HK-2 (cell line): ENCODE measurements at regions not wholly inside any gene's neighbourhood (a gene's known extent, or its start where the extent isn't known, plus 50 kb on each side); places are given as distances from the start of the nearest gene placed in this dataset.
"Not testable (repeated sequence)": the region's sequence is repeated elsewhere in the genome, so short reads cannot be mapped to it uniquely, and the experiment has no call there.

Experiments used
- DNase-seq: peaks from one replicate; pipeline ENCODE4 v3.0.0-alpha.2; 2018; ENCODE audit not compliant: unreplicated experiment

DNA sequence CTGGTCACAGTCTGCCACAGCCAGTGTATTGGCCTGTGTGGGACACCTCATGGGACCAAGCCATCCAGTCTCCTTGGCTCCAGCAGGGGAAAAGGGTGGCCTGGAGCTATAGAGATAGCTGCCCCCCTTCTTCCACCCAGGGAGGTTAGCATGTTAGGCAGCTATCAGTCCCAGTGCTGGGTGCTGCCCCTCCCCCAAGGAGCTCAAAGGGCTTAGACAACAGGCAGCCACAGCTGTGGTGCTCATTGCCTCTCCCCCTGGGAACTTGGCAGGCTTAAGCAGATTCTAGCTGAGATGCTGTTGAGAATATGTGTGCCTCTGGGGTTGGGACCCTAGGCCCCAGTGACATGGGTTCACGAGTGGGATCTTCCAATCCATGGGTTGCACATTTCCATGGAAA lies 226.0 kb upstream of the PTGER4 start:
- no peak for DNase-seq

GRCh38 chr5:40452874-40453624 lies 226.7 kb upstream of the PTGER4 start:
- no peak for DNase-seq

- DNase-seq: no peak
These were observed 232.3 kb upstream of the PTGER4 start for GRCh38 chr5:40447438-40447837.

GRCh38 chr5:40446910-40447309 lies 232.8 kb upstream of the PTGER4 start:
- DNase-seq: peak; percentile 43

GRCh38 chr5:40442346-40442745 lies 237.4 kb upstream of the PTGER4 start:
- DNase-seq: no peak

DNA sequence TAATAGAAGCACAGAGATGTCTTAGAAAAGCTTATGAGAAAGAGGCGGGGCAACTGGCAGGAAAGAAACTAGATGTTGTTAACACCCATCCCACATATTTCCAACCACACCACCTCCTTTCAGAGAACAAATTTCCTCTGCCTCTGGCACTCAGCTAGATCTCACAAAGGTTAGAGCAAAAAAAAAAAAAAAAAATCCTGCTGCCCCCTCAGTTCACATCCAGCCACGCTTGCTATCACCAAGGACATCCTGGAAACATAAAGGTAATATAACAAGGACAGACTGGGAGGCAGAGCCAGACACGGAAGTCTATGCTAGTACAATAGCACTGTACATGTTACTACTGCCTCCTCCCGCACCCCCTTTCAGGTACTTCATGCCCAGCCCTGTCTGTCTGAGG lies 238.0 kb upstream of the PTGER4 start:
- no peak for DNase-seq

- DNase-seq: no peak
These were observed 239.0 kb upstream of the PTGER4 start for GRCh38 chr5:40440746-40441145.

DNA sequence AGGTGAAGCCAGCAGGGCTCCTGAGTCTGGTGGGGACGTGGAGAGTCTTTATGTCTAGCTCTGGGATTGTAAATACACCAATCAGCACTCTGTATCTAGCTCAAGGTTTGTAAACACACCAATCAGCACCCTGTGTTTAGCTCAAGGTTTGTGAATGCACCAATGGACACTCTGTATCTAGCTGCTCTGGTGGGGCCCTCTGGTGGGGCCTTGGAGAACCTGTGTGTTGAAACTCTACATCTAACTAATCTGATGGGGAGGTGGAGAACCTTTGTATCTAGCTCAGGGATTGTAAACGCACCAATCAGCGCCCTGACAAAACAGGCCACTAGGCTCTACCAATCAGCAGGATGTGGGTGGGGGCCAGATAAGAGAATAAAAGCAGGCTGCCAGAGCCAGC lies 240.6 kb upstream of the PTGER4 start:
- not testable (repeated sequence) for DNase-seq

- not testable (repeated sequence) for DNase-seq
These were observed 241.1 kb upstream of the PTGER4 start for GRCh38 chr5:40438646-40439045.

DNA sequence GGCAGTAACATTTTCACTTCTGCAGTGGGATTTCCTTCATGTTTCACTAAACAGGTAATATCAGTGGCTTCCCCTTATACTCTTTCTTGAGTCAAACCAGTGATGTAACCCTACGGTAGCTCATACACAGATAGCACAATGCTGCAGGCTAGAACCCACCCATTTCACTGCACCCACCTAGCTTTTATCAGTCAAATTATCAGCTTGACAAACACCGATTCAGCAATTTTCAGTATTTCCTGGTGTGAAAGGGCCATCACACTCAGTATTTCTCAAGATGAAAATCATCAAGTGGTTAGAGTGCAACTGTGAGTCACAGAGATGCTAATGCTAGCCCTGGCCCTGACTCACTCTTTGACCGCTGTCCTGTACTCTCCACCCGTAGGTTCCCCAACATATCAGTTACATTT lies 242.3 kb upstream of the PTGER4 start:
- peak; percentile 7 for DNase-seq

- no peak for DNase-seq
These were observed 243.0 kb upstream of the PTGER4 start for GRCh38 chr5:40436535-40437237.

DNA sequence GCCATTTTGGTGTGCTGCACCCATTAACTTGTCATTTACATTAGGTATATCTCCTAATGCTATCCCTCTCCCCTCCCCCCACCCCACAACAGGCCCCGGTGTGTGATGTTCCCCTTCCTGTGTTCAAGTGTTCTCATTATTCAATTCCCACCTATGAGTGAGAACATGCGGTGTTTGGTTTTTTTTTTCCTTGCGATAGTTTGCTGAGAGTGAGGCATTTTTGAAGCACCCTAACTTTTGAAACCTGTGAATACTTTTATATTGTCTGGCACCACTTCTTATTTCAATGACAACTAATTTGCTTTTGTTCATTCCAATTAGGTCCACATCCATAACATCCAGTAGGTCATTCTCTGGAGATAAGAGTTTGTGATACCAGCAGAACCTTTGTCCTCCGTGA lies 244.0 kb upstream of the PTGER4 start:
- DNase-seq: not testable (repeated sequence)

DNA sequence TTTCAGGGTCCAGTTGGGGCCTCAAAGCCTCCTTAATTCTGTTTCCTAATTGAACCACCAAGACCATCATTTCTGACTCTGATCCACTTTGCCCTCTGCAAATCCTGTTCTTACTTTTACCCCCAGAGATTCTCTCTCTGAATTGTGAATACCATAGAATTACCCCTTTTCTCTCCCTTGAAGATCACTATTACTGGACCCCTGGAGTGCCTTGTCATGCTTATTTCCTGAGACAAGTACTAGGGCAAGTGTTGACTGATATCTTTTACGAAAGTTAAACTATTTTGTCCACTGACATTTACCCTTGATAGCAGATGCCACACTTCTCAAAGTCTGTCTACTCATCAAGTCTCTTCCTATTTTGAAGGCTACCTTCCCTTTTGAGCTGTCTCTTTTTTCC lies 246.9 kb upstream of the PTGER4 start:
- DNase-seq: no peak

DNA sequence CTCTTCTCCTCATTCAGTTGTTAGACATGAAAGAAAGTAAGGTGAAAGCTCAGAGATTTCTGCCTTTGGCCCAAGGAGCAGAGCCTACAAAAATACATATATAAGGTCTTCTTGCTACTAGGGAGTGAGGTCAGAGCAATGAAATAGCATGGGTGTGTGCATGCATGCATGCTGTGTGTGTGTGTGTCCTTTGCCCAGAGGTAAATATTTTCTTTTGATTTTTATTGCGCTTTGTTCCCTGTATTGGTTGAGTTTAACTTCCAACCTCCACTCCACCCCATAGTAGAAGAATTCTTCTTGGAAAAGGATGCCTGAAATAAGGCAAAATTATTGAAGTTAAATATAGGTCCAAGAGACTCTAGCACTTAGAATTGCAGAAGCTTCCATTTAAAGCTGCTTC lies 248.0 kb upstream of the PTGER4 start:
- DNase-seq: no peak

- DNase-seq: no peak
These were observed 249.5 kb upstream of the PTGER4 start for GRCh38 chr5:40430101-40430710.

DNA sequence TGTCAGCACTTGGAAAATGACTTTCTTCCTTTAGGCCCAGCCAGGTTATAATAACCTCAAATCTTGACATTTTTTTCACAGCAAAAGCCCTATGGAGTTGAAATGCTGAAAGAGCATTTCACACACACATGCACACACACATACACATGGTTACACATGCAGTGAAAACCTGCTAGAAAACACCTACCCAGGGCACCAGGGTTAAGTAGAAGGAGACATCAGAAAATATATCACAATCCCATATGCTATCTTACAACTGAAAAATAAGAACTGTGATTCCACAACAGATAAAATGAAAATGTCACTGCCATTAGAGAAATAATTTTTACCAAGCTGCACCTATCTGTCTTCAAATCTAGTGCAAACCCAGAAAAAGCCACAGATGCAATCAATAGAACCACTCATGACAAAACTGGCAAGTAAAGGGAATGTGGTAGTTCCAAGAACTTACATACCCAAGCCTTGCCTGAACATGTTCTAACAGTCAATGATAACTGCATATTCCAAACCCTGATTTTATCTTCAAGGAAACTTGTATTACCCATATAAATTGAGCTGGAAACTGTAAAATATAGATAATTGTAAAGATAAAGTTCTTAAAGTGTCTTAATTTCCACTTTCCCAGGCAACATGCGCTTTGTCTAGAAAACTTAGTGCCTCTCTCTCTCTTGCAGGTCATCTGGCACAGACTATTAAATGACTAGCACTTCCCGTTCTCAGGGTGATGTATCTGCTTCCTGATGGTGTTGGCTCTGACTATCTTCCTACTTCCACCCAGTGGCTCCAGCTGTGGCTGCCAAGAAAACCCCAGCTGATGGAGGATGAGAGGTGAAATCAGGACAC lies 250.2 kb upstream of the PTGER4 start:
- DNase-seq: no peak

DNA sequence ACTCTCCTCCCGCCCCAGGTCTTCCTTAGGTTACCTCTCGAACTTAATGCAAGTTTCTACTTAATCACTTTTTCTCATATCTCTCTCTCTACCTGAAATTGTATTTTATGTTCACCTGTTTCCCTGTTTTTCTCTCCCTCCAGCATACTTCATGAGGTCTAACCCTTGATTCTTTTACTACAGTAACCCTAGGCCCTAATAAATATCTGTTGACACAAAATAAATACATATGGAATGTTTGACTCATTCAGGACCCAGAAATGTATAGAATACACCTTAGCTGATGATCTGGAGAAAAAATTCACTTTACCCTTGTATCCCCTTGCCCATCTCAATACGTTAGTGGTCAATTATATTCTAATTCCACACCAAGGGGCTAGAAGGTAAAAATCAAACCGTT lies 250.9 kb upstream of the PTGER4 start:
- DNase-seq: no peak

GRCh38 chr5:40428126-40428525 lies 251.6 kb upstream of the PTGER4 start:
- DNase-seq: no peak

DNA sequence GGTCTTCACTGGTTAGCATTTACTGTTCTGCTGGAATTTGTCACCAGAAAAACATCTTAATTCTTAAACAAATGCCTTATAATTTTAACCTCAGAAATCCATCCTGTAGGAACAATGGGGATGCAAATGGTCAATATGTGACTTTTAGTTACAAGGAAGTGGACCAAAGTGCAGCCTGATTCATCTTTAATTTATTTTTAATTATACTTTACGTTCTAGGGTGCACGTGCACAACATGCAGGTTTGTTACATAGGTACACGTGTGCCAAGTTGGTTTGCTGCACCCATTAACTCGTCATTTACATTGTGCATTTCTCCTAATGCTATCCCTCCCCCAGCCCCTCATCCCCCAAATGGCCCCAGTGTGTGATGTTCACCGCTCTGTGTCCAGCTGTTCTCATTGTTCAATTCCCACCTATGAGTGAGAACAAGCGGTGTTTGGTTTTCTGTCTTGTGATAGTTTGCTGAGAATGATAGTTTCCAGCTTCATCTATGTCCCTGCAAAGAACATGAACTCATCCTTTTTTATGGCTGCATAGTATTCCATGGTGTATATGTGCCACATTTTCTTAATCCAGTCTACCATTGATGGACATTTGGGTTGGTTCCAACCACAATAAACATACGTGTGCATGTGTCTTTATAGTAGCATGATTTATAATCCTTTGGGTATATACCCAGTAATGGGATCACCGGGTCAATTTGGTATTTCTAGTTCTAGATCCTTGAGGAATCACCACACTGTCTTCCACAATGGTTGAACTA lies 262.5 kb upstream of the PTGER4 start:
- not testable (repeated sequence) for DNase-seq

DNA sequence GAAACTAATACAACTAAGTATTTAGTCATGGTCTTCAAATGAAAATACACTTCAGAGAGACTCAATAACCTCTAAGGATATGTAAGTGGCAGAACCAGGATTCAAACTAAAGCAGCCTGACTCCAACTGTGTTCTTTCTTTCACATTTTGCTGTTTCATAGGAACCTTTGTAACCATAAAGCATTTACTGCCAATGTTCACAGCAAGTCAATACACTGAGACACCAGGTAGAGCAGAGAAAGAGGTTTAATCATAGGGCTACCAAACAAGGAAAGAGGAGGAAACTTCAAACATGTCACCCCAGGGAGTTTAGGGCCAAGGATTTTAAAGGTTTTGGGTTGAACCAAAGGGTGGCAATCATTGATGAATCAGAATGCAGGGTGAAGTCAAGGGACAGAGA lies 263.1 kb upstream of the PTGER4 start:
- no peak for DNase-seq

GRCh38 chr5:40416098-40416497 lies 263.6 kb upstream of the PTGER4 start:
- DNase-seq: no peak
